Smooth muscle cell (in vitro differentiated cells): ENCODE measurements at regions not wholly inside any gene's neighbourhood (a gene's known extent, or its start where the extent isn't known, plus 50 kb on each side); places are given as distances from the start of the nearest gene placed in this dataset.

Source experiments
- DNase-seq: peaks from one replicate; lab custom pipeline; 2025; ENCODE audit not compliant: unreplicated experiment; lab: John Stamatoyannopoulos, UW
- H2AFZ ChIP-seq: fragments of 200-600 bp; sonication (generic); 2 replicates; pipeline ENCODE4 v1.6.0; 2016; ENCODE audit warnings: antibody characterized with exemption, low read depth, mild to moderate bottlenecking
- H3F3A ChIP-seq: fragments of 200-600 bp; sonication (generic); 2 replicates; pipeline ENCODE4 v1.6.0; 2017; ENCODE audit warnings: antibody characterized with exemption, low read depth
- H3K27ac ChIP-seq: fragments of 200-600 bp; sonication (generic); 2 replicates; pipeline ENCODE4 v1.5.1; 2016; ENCODE audit warnings: low read depth, mild to moderate bottlenecking
- H3K27me3 ChIP-seq: fragments of 200-600 bp; sonication (generic); 2 replicates; pipeline ENCODE4 v1.6.1; 2016; ENCODE audit warnings: low read depth, mild to moderate bottlenecking
- H3K36me3 ChIP-seq: fragments of 200-600 bp; sonication (generic); 2 replicates; pipeline ENCODE4 v1.5.1; 2016; ENCODE audit warnings: low read depth
- H3K4me1 ChIP-seq: fragments of 200-600 bp; sonication (generic); 2 replicates; pipeline ENCODE4 v1.5.1; 2016; ENCODE audit warnings: low read depth
- H3K4me2 ChIP-seq: fragments of 200-600 bp; sonication (generic); 2 replicates; pipeline ENCODE4 v1.6.0; 2016; ENCODE audit warnings: mild to moderate bottlenecking
- H3K4me3 ChIP-seq: fragments of 200-600 bp; sonication (generic); 2 replicates; pipeline ENCODE4 v1.5.1; 2016; ENCODE audit warnings: mild to moderate bottlenecking
- H3K79me2 ChIP-seq: fragments of 200-600 bp; sonication (generic); 2 replicates; pipeline ENCODE4 v1.6.0; 2016; ENCODE audit warnings: low read depth, mild to moderate bottlenecking
- H3K9ac ChIP-seq: fragments of 200-600 bp; sonication (generic); 2 replicates; pipeline ENCODE4 v1.6.0; 2016; ENCODE audit warnings: low read depth
- H3K9me3 ChIP-seq: fragments of 200-600 bp; sonication (generic); replicated peaks from 2 replicates; pipeline ENCODE4 v1.5.1; 2016; ENCODE audit warnings: low read depth
- H4K20me1 ChIP-seq: fragments of 200-600 bp; sonication (generic); 2 replicates; pipeline ENCODE4 v1.6.0; 2016; ENCODE audit warnings: low read depth
- CTCF ChIP-seq: fragments of 200-600 bp; sonication (generic); IDR thresholded peaks from 2 replicates; pipeline ENCODE4 v1.5.1; 2017; ENCODE audit warnings: borderline replicate concordance, mild to moderate bottlenecking, antibody characterized with exemption; ENCODE audit not compliant: insufficient read depth, poor library complexity, severe bottlenecking
- WGBS: methylation state at CpG from one replicate; pipeline ENCODE4 v1.1.7; 2016; ENCODE audit warnings: low lambda C conversion rate; 5-methylcytosine and 5-hydroxymethylcytosine counted together

DNA sequence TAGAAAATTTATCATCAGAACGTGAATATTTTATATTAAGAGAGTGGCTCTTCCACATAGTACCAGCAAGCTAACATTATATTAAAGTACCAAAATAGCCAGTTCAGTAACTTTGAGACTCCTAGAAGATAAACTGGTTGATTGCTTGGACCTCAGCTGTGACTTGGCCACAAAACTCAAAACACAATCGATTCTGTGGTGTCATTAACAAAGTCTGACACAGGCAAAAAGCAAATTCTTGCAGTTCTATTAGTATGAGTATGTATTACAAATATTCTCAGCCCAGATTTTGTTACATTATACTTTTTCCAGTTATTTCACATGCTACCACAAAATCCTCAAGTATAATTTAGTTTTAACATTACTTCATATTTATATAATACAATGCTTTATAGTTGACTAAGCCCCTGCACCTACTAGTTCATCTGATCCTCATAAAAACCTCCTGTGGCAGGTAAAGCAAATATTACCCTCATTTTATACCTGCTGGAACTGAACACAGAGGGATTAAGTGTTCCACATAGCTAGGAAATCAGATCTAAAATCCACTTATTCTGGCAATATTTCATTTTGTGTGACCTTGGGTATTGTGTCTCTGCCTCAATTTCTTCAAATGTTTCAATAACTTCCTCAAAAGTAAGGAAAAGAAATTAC is 279.9 kb upstream of the MKLN1 start:
- H3K4me1 ChIP-seq: peaks cover under 1% of the 10 kb centered on the region
- H3K9ac ChIP-seq: no peak overlapping the region
- no peak overlapping the region for H3K4me3 ChIP-seq
- no peaks in the 10 kb centered on the region for H4K20me1 ChIP-seq
- no peak overlapping the region for H3K4me2 ChIP-seq
- no peaks in the 10 kb centered on the region for H3K9me3 ChIP-seq
- peaks cover 6% of the 10 kb centered on the region for H3K36me3 ChIP-seq
- TF ChIP-seq CTCF: no peak
- WGBS: 92% methylated on average over 2 of the region's 2 CpGs
- DNase-seq: no peak
- H3K79me2 ChIP-seq: peaks cover 4% of the 10 kb centered on the region
- no peaks in the 10 kb centered on the region for H3F3A ChIP-seq
- H3K27ac ChIP-seq: no peak overlapping the region
- H3K27me3 ChIP-seq: no peaks in the 10 kb centered on the region
- H2AFZ ChIP-seq: no peak overlapping the region

GRCh38 chr7:131051304-131051703 is 276.4 kb upstream of the MKLN1 start:
- H2AFZ ChIP-seq: no peak overlapping the region
- no peak overlapping the region for H3K4me3 ChIP-seq
- DNase-seq: no peak
- no peaks in the 10 kb centered on the region for H3K4me1 ChIP-seq
- H3K27ac ChIP-seq: no peak overlapping the region
- peaks cover 4% of the 10 kb centered on the region for H3K79me2 ChIP-seq
- 95% methylated on average over 2 of the region's 2 CpGs for WGBS
- H3K4me2 ChIP-seq: no peak overlapping the region
- no peak overlapping the region for H3K9ac ChIP-seq
- H3K9me3 ChIP-seq: no peaks in the 10 kb centered on the region
- no peaks in the 10 kb centered on the region for H3F3A ChIP-seq
- H4K20me1 ChIP-seq: no peaks in the 10 kb centered on the region
- H3K36me3 ChIP-seq: no peaks in the 10 kb centered on the region
- no peak for TF ChIP-seq CTCF
- H3K27me3 ChIP-seq: no peaks in the 10 kb centered on the region

- no peak for DNase-seq
- H3K9me3 ChIP-seq: no peaks in the 10 kb centered on the region
- no peaks in the 10 kb centered on the region for H3K36me3 ChIP-seq
- no peak overlapping the region for H3K4me2 ChIP-seq
- no peak overlapping the region for H2AFZ ChIP-seq
- H4K20me1 ChIP-seq: no peaks in the 10 kb centered on the region
- H3K9ac ChIP-seq: no peak overlapping the region
- no peak overlapping the region for H3K27ac ChIP-seq
- no peak overlapping the region for H3K4me3 ChIP-seq
- 82% methylated on average over 4 of the region's 4 CpGs for WGBS
- TF ChIP-seq CTCF: no peak
- H3K27me3 ChIP-seq: no peaks in the 10 kb centered on the region
- H3K79me2 ChIP-seq: peaks cover 4% of the 10 kb centered on the region
- H3K4me1 ChIP-seq: no peaks in the 10 kb centered on the region
- no peaks in the 10 kb centered on the region for H3F3A ChIP-seq
Observed at GRCh38 chr7:131052285-131052904, 275.3 kb upstream of the MKLN1 start.

GRCh38 chr7:131056007-131056406 is 271.7 kb upstream of the MKLN1 start:
- Histone ChIP-seq H3F3A (no peaks in the 10 kb centered on the region), H3K9ac (no peak overlapping the region), H3K4me2 (no peak overlapping the region), H2AFZ (no peak overlapping the region), H3K9me3 (no peaks in the 10 kb centered on the region), H4K20me1 (no peaks in the 10 kb centered on the region), H3K36me3 (no peaks in the 10 kb centered on the region), H3K27ac (no peak overlapping the region), H3K79me2 (peaks cover 4% of the 10 kb centered on the region), H3K4me1 (no peaks in the 10 kb centered on the region), H3K4me3 (no peak overlapping the region), H3K27me3 (no peaks in the 10 kb centered on the region)
- WGBS: 97% methylated on average over 2 of the region's 2 CpGs
- TF ChIP-seq CTCF: no peak
- DNase-seq: no peak
